Mammary epithelial cell (primary cell): ENCODE measurements at regions not wholly inside any gene's neighbourhood (a gene's known extent, or its start where the extent isn't known, plus 50 kb on each side); places are given as distances from the start of the nearest gene placed in this dataset.

Experiments
- EZH2 ChIP-seq: IDR thresholded peaks from 2 replicates; pipeline ENCODE4 v1.6.1; 2012; ENCODE audit warnings: low read length, inconsistent platforms, borderline replicate concordance
- TF ChIP-seq, protein P1 (sequence below), 2 donors: IDR thresholded peaks in 1 of 2; conservative IDR thresholded peaks in 1 of 2; 2 replicates each; pipeline ENCODE4 v1.5.1; 2011 to 2012; ENCODE audit warnings: inconsistent platforms in 2 of 2, low read length in 2 of 2, mild to moderate bottlenecking in 2 of 2, control low read depth in 1 of 2, low read depth in 1 of 2; ENCODE audit not compliant: insufficient read depth in 1 of 2; ENCODE audit errors: extremely low read depth in 1 of 2

DNA sequence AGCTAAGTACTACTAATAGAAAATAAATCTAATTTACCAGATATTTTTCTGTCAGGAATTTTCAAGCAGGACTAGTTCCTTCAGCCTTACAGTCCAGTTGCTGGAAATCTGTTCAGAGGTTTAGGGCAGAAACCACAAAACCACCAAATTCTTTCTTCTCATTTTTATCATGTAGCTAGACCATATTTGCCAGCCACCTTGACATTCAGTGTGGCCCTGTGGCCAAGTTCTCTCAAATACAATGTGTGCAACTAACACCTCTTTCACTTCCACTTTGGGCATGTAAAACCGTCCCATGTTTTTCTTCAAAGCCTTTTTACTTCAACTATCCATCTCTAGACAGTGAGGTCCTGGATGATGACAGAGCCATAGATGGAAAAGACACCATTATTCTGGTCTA is 1133.2 kb upstream of the CDH18 start:
- TF ChIP-seq EZH2: no peak
- TF ChIP-seq, protein P1, sequence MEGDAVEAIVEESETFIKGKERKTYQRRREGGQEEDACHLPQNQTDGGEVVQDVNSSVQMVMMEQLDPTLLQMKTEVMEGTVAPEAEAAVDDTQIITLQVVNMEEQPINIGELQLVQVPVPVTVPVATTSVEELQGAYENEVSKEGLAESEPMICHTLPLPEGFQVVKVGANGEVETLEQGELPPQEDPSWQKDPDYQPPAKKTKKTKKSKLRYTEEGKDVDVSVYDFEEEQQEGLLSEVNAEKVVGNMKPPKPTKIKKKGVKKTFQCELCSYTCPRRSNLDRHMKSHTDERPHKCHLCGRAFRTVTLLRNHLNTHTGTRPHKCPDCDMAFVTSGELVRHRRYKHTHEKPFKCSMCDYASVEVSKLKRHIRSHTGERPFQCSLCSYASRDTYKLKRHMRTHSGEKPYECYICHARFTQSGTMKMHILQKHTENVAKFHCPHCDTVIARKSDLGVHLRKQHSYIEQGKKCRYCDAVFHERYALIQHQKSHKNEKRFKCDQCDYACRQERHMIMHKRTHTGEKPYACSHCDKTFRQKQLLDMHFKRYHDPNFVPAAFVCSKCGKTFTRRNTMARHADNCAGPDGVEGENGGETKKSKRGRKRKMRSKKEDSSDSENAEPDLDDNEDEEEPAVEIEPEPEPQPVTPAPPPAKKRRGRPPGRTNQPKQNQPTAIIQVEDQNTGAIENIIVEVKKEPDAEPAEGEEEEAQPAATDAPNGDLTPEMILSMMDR (conservative IDR thresholded peaks at IDR 0.05 in 1 of 2, IDR thresholded peaks at IDR 0.05 in 1 of 2; ENCODE audit: extremely low read depth in 1 of 2, insufficient read depth in 1 of 2, low read depth in 1 of 2, low read length in 2 of 2): no peak
